Immature natural killer cell (primary cell): ENCODE measurements at regions not wholly inside any gene's neighbourhood (a gene's known extent, or its start where the extent isn't known, plus 50 kb on each side); places are given as distances from the start of the nearest gene placed in this dataset.

ENCODE experiments used
- DNase-seq, 3 donors: peaks; one replicate each; pipeline ENCODE4 v3.0.0; 2022; ENCODE audit warnings: mixed read lengths in 1 of 3
- H3K27ac Mint-ChIP-seq, 6 donors: one replicate each; pipeline ENCODE4 v1.8.0; 2020; ENCODE audit warnings: mixed read lengths in 6 of 6, mild to moderate bottlenecking in 5 of 6, inconsistent platforms in 4 of 6, moderate library complexity in 3 of 6
- H3K27me3 Mint-ChIP-seq, 3 donors: one replicate each; pipeline ENCODE4 v1.8.0; 2020 to 2021; ENCODE audit warnings: low read depth in 3 of 3, mild to moderate bottlenecking in 3 of 3, mixed read lengths in 3 of 3, moderate library complexity in 3 of 3, inconsistent platforms in 1 of 3
- H3K36me3 Mint-ChIP-seq, 3 donors: one replicate each; pipeline ENCODE4 v1.8.0; 2020; ENCODE audit warnings: mixed read lengths in 3 of 3, inconsistent platforms in 2 of 3, mild to moderate bottlenecking in 2 of 3
- H3K4me1 Mint-ChIP-seq, 2 donors: one replicate each; pipeline ENCODE4 v1.8.0; 2020; ENCODE audit warnings: inconsistent platforms in 2 of 2, mild to moderate bottlenecking in 2 of 2, mixed read lengths in 2 of 2, moderate library complexity in 1 of 2
- H3K4me3 Mint-ChIP-seq, 5 donors: one replicate each; pipeline ENCODE4 v1.8.0; 2020; ENCODE audit warnings: mild to moderate bottlenecking in 5 of 5, mixed read lengths in 5 of 5, inconsistent platforms in 3 of 5, moderate library complexity in 3 of 5
- H3K9me3 Mint-ChIP-seq, 6 donors: one replicate each; pipeline ENCODE4 v1.8.0; 2020; ENCODE audit warnings: mild to moderate bottlenecking in 6 of 6, mixed read lengths in 6 of 6, inconsistent platforms in 4 of 6, moderate library complexity in 3 of 6

GRCh38 chr3:64764386-64764929 is 76.7 kb upstream of the ADAMTS9 start:
- Mint-ChIP-seq H3K36me3 (no peaks in the 10 kb centered on the region), H3K4me1 (no peaks in the 10 kb centered on the region), H3K27ac (no peak overlapping the region), H3K27me3 (no peaks in the 10 kb centered on the region), H3K4me3 (no peak overlapping the region), H3K9me3 (peaks cover 0 to 17% (median 4%) of the 10 kb centered on the region in 6 donors)
- DNase-seq, result no peak

GRCh38 chr3:64763980-64764379 is 76.2 kb upstream of the ADAMTS9 start:
- no peaks in the 10 kb centered on the region for H3K4me1 Mint-ChIP-seq
- no peaks in the 10 kb centered on the region for H3K36me3 Mint-ChIP-seq
- no peak overlapping the region for H3K4me3 Mint-ChIP-seq

GRCh38 chr3:64761729-64762128 is 73.9 kb upstream of the ADAMTS9 start:
- Mint-ChIP-seq H3K9me3 (peaks cover 0 to 24% (median 3%) of the 10 kb centered on the region in 6 donors), H3K4me1 (no peaks in the 10 kb centered on the region)
- DNase-seq, result no peak

More at GRCh38 chr3:64763980-64764379, 76.2 kb upstream of the ADAMTS9 start:
- Mint-ChIP-seq H3K27ac (no peak overlapping the region), H3K9me3 (peaks cover 0 to 17% (median 4%) of the 10 kb centered on the region in 6 donors), H3K27me3 (no peaks in the 10 kb centered on the region)
- no peak for DNase-seq

GRCh38 chr3:64760258-64760657 is 72.5 kb upstream of the ADAMTS9 start:
- Mint-ChIP-seq H3K4me3 (no peak overlapping the region), H3K4me1 (no peaks in the 10 kb centered on the region), H3K27me3 (peaks cover 0 to 2% (median 0%) of the 10 kb centered on the region in 3 donors), H3K27ac (no peak overlapping the region), H3K9me3 (peaks cover 2 to 24% (median 3%) of the 10 kb centered on the region in 6 donors), H3K36me3 (no peaks in the 10 kb centered on the region)
- DNase-seq, result no peak

More at GRCh38 chr3:64761729-64762128, 73.9 kb upstream of the ADAMTS9 start:
- H3K27ac Mint-ChIP-seq, result no peak overlapping the region
- H3K27me3 Mint-ChIP-seq, result no peaks in the 10 kb centered on the region
- no peak overlapping the region for H3K4me3 Mint-ChIP-seq
- H3K36me3 Mint-ChIP-seq, result no peaks in the 10 kb centered on the region

GRCh38 chr3:64759811-64760210 is 72.0 kb upstream of the ADAMTS9 start:
- no peaks in the 10 kb centered on the region for H3K4me1 Mint-ChIP-seq
- H3K27me3 Mint-ChIP-seq, result peaks cover 0 to 2% (median 0%) of the 10 kb centered on the region in 3 donors
- H3K4me3 Mint-ChIP-seq, result no peak overlapping the region
- H3K27ac Mint-ChIP-seq, result no peak overlapping the region
- H3K9me3 Mint-ChIP-seq, result peaks cover 2 to 24% (median 3%) of the 10 kb centered on the region in 6 donors
- no peaks in the 10 kb centered on the region for H3K36me3 Mint-ChIP-seq
- no peak for DNase-seq

GRCh38 chr3:64756398-64756986 is 68.7 kb upstream of the ADAMTS9 start:
- no peak for DNase-seq
- H3K36me3 Mint-ChIP-seq, result no peaks in the 10 kb centered on the region
- H3K9me3 Mint-ChIP-seq, result peaks cover under 1 to 34% (median 13%) of the 10 kb centered on the region in 6 donors
- H3K27ac Mint-ChIP-seq, result no peak overlapping the region
- peaks cover 0 to 2% (median 0%) of the 10 kb centered on the region in 3 donors for H3K27me3 Mint-ChIP-seq
- no peaks in the 10 kb centered on the region for H3K4me1 Mint-ChIP-seq
- no peak overlapping the region for H3K4me3 Mint-ChIP-seq

GRCh38 chr3:64748244-64748904 is 60.6 kb upstream of the ADAMTS9 start:
- no peaks in the 10 kb centered on the region for H3K4me1 Mint-ChIP-seq
- no peak overlapping the region for H3K4me3 Mint-ChIP-seq
- peaks cover 2 to 31% (median 9%) of the 10 kb centered on the region in 6 donors for H3K9me3 Mint-ChIP-seq
- no peak overlapping the region for H3K27ac Mint-ChIP-seq
- DNase-seq, result no peak
- H3K27me3 Mint-ChIP-seq, result no peaks in the 10 kb centered on the region
- H3K36me3 Mint-ChIP-seq, result no peaks in the 10 kb centered on the region

GRCh38 chr3:64747679-64748078 is 59.9 kb upstream of the ADAMTS9 start:
- H3K4me1 Mint-ChIP-seq, result no peaks in the 10 kb centered on the region
- no peaks in the 10 kb centered on the region for H3K36me3 Mint-ChIP-seq
- no peaks in the 10 kb centered on the region for H3K27me3 Mint-ChIP-seq
- no peak for DNase-seq
- H3K9me3 Mint-ChIP-seq, result peaks cover 0 to 26% (median 8%) of the 10 kb centered on the region in 6 donors
- no peak overlapping the region for H3K27ac Mint-ChIP-seq
- no peak overlapping the region for H3K4me3 Mint-ChIP-seq

- H3K9me3 Mint-ChIP-seq, result peaks cover 3 to 33% (median 8%) of the 10 kb centered on the region in 6 donors
- H3K27ac Mint-ChIP-seq, result no peak overlapping the region
- H3K4me3 Mint-ChIP-seq, result no peak overlapping the region
- no peaks in the 10 kb centered on the region for H3K27me3 Mint-ChIP-seq
- no peaks in the 10 kb centered on the region for H3K4me1 Mint-ChIP-seq
- no peaks in the 10 kb centered on the region for H3K36me3 Mint-ChIP-seq
- no peak for DNase-seq
These were observed 56.1 kb upstream of the ADAMTS9 start for GRCh38 chr3:64743887-64744243.

GRCh38 chr3:64743156-64743886 is 55.5 kb upstream of the ADAMTS9 start:
- Mint-ChIP-seq H3K4me3 (no peak overlapping the region), H3K9me3 (peaks cover 3 to 29% (median 8%) of the 10 kb centered on the region in 6 donors), H3K4me1 (no peaks in the 10 kb centered on the region), H3K36me3 (no peaks in the 10 kb centered on the region), H3K27me3 (no peaks in the 10 kb centered on the region), H3K27ac (no peak overlapping the region)
- DNase-seq, result no peak

- no peaks in the 10 kb centered on the region for H3K4me1 Mint-ChIP-seq
- DNase-seq, result no peak
- H3K27ac Mint-ChIP-seq, result no peak overlapping the region
- H3K9me3 Mint-ChIP-seq, result peaks cover 3 to 22% (median 11%) of the 10 kb centered on the region in 6 donors
- H3K36me3 Mint-ChIP-seq, result no peaks in the 10 kb centered on the region
- H3K27me3 Mint-ChIP-seq, result no peaks in the 10 kb centered on the region
- H3K4me3 Mint-ChIP-seq, result no peak overlapping the region
These were observed 53.5 kb upstream of the ADAMTS9 start for GRCh38 chr3:64741341-64741740.

- no peaks in the 10 kb centered on the region for H3K27me3 Mint-ChIP-seq
- H3K36me3 Mint-ChIP-seq, result no peaks in the 10 kb centered on the region
- DNase-seq, result no peak
- H3K4me3 Mint-ChIP-seq, result no peak overlapping the region
- H3K9me3 Mint-ChIP-seq, result peaks cover 3 to 16% (median 9%) of the 10 kb centered on the region in 6 donors
- H3K4me1 Mint-ChIP-seq, result no peaks in the 10 kb centered on the region
- no peak overlapping the region for H3K27ac Mint-ChIP-seq
These were observed 52.3 kb upstream of the ADAMTS9 start for GRCh38 chr3:64739971-64740631.
